Adrenal gland (tissue), 9 donors: ENCODE measurements at regions not wholly inside any gene's neighbourhood (a gene's known extent, or its start where the extent isn't known, plus 50 kb on each side); places are given as distances from the start of the nearest gene placed in this dataset.

Source experiments
- DNase-seq, 7 donors: peaks; one replicate each; pipeline ENCODE4 v3.0.0-alpha.2; 2019 to 2020
- H3K27ac ChIP-seq, 5 donors: fragments of 200-600 bp; sonication (generic) in 4 of 5; 1 replicate in 3 of 5; 2 replicates in 2 of 5; pipeline versions ENCODE4 v1.5.1 to v1.8.0; 2016 to 2020; ENCODE audit warnings: mild to moderate bottlenecking in 1 of 5
- H3K27me3 ChIP-seq: fragments of 200-600 bp; 2 replicates; pipeline ENCODE4 v1.8.0; 2021
- H3K36me3 ChIP-seq, 2 donors: fragments of 200-600 bp; replicated peaks in 1 of 2; 1 replicate in 1 of 2; 2 replicates in 1 of 2; pipeline versions ENCODE4 v1.5.1 to v1.8.0; 2018 to 2022
- H3K4me1 ChIP-seq, 2 donors: fragments of 200-600 bp; replicated peaks in 1 of 2; 1 replicate in 1 of 2; 2 replicates in 1 of 2; pipeline versions ENCODE4 v1.5.1 to v1.8.0; 2018 to 2021
- H3K4me3 ChIP-seq, 4 donors: fragments of 200-600 bp; sonication (generic) in 3 of 4; one replicate each; pipeline ENCODE4 v1.5.1; 2016 to 2018
- H3K9me3 ChIP-seq, 3 donors: fragments of 200-600 bp; sonication (generic) in 1 of 3; replicated peaks in 1 of 3; 1 replicate in 2 of 3; 2 replicates in 1 of 3; pipeline versions ENCODE4 v1.5.1 to v1.8.0; 2016 to 2021
- CTCF ChIP-seq, 6 experiments: fragments of 450-650 bp in 4 of 6; fragments of 200-600 bp in 2 of 6; sonication (generic) in 1 of 6; IDR thresholded peaks; 1 replicate in 5 of 6; 2 replicates in 1 of 6; pipeline versions ENCODE4 v1.5.1 to v1.8.0; 2016 to 2021; ENCODE audit warnings: antibody characterized with exemption in 6 of 6, mild to moderate bottlenecking in 2 of 6, moderate library complexity in 1 of 6
- POLR2A ChIP-seq, 2 donors: fragments of 450-650 bp; IDR thresholded peaks; one replicate each; pipeline ENCODE4 v1.6.1; 2017; ENCODE audit warnings: antibody characterized with exemption in 2 of 2, mild to moderate bottlenecking in 2 of 2, moderate library complexity in 1 of 2
- WGBS, 4 donors: extraction: QIAGEN DNeasy Blood & Tissue Kit in 2 of 4; methylation state at CpG; one replicate each; pipeline versions ENCODE4 v1.1.5 to v1.1.7; 2013 to 2017; 5-methylcytosine and 5-hydroxymethylcytosine counted together
- intact Hi-C, 2 donors: fragments of 100-400 bp; cut with DNase I; formaldehyde crosslinking; loops; one replicate each; pipeline versions ENCODE4 v1.14.1 to v1.15.0; 2022 to 2023
- donor health status: healthy with polysubstance abuse.
- donor health status: Bipolar disorder and iron deficiency.
- donor health status: DM: yes; HTN: yes; CAD: no.
- donor health status: DM: no; HTN: no; CAD: no.
- donor health status: DM: no; HTN: no; CAD: no.

GRCh38 chr17:71081666-71082065 lies 912.3 kb downstream of the KCNJ2 start:
- H3K36me3 ChIP-seq, result no peaks in the 10 kb centered on the region
- no peaks in the 10 kb centered on the region for H3K4me1 ChIP-seq
- no peak overlapping the region for H3K27ac ChIP-seq
- intact Hi-C loops, result no loop called here
- H3K9me3 ChIP-seq, result no peaks in the 10 kb centered on the region
- DNase-seq, result no peak
- no peak overlapping the region for H3K4me3 ChIP-seq
- no peaks in the 10 kb centered on the region for H3K27me3 ChIP-seq
- no peak for TF ChIP-seq POLR2A (IDR thresholded peaks at IDR 0.05)
- no peak for TF ChIP-seq CTCF (IDR thresholded peaks at IDR 0.05)

- TF ChIP-seq POLR2A (IDR thresholded peaks at IDR 0.05), result no peak
- peak; percentile 8 to 56 (median 26) for TF ChIP-seq CTCF (IDR thresholded peaks at IDR 0.05)
- DNase-seq, result peak in 5 of 7 donors; percentile 11 to 52 (median 17)
- intact Hi-C loops, result no loop called here
- Histone ChIP-seq H3K9me3 (no peaks in the 10 kb centered on the region), H3K27me3 (no peaks in the 10 kb centered on the region), H3K4me1 (no peaks in the 10 kb centered on the region), H3K27ac (no peak overlapping the region), H3K36me3 (no peaks in the 10 kb centered on the region), H3K4me3 (no peak overlapping the region)
- WGBS, 4 donors, result 38 to 51% (median 43%) methylated on average over 5 of the region's 5 CpGs
Observed at GRCh38 chr17:71084219-71084618, 914.9 kb downstream of the KCNJ2 start.

GRCh38 chr17:71084838-71085237 lies 915.5 kb downstream of the KCNJ2 start:
- Histone ChIP-seq H3K9me3 (no peaks in the 10 kb centered on the region), H3K27me3 (no peaks in the 10 kb centered on the region), H3K36me3 (no peaks in the 10 kb centered on the region), H3K4me1 (no peaks in the 10 kb centered on the region), H3K27ac (no peak overlapping the region), H3K4me3 (no peak overlapping the region)
- intact Hi-C loops, result no loop called here
- TF ChIP-seq POLR2A (IDR thresholded peaks at IDR 0.05) (no peak), CTCF (IDR thresholded peaks at IDR 0.05) (no peak)
- WGBS, 4 donors, result 89 to 94% (median 91%) methylated on average over 3 of the region's 3 CpGs
- DNase-seq, result no peak

GRCh38 chr17:71085238-71086033 lies 916.1 kb downstream of the KCNJ2 start:
- H3K27ac ChIP-seq, result no peak overlapping the region
- H3K36me3 ChIP-seq, result no peaks in the 10 kb centered on the region
- H3K9me3 ChIP-seq, result no peaks in the 10 kb centered on the region
- peak in 1 of 6 experiments; percentile 13 for TF ChIP-seq CTCF (IDR thresholded peaks at IDR 0.05)
- no peak for TF ChIP-seq POLR2A (IDR thresholded peaks at IDR 0.05)
- H3K4me1 ChIP-seq, result no peaks in the 10 kb centered on the region
- no peaks in the 10 kb centered on the region for H3K27me3 ChIP-seq
- intact Hi-C loops, result no loop called here
- DNase-seq, result peak in 1 of 7 donors; percentile 11
- WGBS, 4 donors, result 57 to 73% (median 68%) methylated on average over 5 of the region's 5 CpGs
- H3K4me3 ChIP-seq, result no peak overlapping the region
